HG02588 (cell line): ENCODE measurements at regions not wholly inside any gene's neighbourhood (a gene's known extent, or its start where the extent isn't known, plus 50 kb on each side); places are given as distances from the start of the nearest gene placed in this dataset.

Experiments
- ATAC-seq: cut with Tn5 transposase; IDR thresholded peaks from one replicate; pipeline ENCODE4 v1.9.1; 2021; ENCODE audit warnings: mild to moderate bottlenecking, moderate library complexity; ENCODE audit not compliant: unreplicated experiment

DNA sequence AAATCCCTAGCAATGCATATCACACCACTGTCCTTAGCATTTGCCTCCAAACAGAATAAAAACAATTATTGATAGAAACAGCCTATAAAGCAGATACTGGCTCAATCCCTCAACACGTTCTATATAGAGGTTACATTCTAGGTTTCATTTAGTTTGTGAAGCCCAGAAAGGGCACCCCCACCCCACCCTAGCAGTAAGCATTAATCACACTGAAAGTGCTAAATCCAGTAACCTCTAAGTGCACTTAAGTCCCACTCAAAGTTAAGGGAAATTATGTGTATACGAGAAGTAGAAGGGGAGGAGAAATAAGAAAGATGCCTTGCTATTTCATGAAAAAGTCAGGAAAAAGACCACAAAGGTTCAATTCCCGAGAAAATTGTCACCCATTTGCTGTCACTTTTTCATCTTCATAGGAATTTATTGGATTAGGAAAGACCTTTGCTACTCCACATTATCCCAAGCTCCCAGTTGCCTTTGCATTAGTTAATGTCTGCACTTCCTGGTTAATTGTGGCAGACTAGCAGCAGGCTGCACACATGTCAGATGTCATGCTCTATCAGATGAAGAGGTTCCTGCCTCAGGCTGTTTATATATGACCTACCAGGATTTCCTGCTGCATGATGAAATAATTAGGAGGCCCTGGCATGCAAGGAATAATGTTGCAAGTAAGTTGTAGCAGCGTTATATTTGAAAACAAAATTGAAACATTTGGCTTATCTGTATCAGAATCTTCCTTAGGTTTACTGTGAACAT is 54.5 kb upstream of the LHX8 start:
- no peak for ATAC-seq

GRCh38 chr1:75083223-75083622 is 51.0 kb upstream of the LHX8 start:
- no peak for ATAC-seq

GRCh38 chr1:75083848-75084514 is 50.2 kb upstream of the LHX8 start:
- ATAC-seq, result no peak
